Panc1 (cell line): ENCODE measurements at regions not wholly inside any gene's neighbourhood (a gene's known extent, or its start where the extent isn't known, plus 50 kb on each side); places are given as distances from the start of the nearest gene placed in this dataset.

Experiments used
- ATAC-seq: fragments of 200-7000 bp; cut with Tn5 transposase; 2 replicates; pipeline ENCODE4 v1.9.1; 2020; ENCODE audit warnings: mild to moderate bottlenecking, moderate library complexity
- BruUV-seq: library from RNA; stranded (reverse); fragments of 400-500 nt; replicated peaks from 2 replicates; lab custom pipeline; 2021; lab: Mats Ljungman, UMichigan
- CTCF ChIA-PET: fragments of 300-600 bp; sonication (Branson Sonifier 250); formaldehyde crosslinking; loops from one replicate; lab custom pipeline; 2022; ENCODE audit warnings: antibody characterized with exemption; lab: Charles Lee
- POLR2A ChIA-PET: fragments of 300-600 bp; sonication (Branson Sonifier 250); formaldehyde crosslinking; loops from one replicate; lab custom pipeline; 2022; ENCODE audit warnings: antibody characterized with exemption; lab: Charles Lee
- DNase-seq: peaks from one replicate; pipeline ENCODE4 v3.0.0-alpha.2; 2010; ENCODE audit warnings: low read depth, low spot score
- H3K27ac ChIP-seq: 2 replicates; pipeline ENCODE4 v1.5.1; 2011; ENCODE audit warnings: mild to moderate bottlenecking, low read length, inconsistent platforms
- H3K27me3 ChIP-seq: fragments of 200-500 bp; sonication (Bioruptor generic); 2 replicates; pipeline ENCODE4 v1.6.0; 2014; ENCODE audit warnings: low read length, inconsistent platforms; ENCODE audit not compliant: control insufficient read depth, insufficient read depth
- H3K36me3 ChIP-seq: fragments of 200-500 bp; sonication (Bioruptor generic); 2 replicates; pipeline ENCODE4 v1.5.1; 2014; ENCODE audit warnings: inconsistent platforms, mild to moderate bottlenecking, low read length, moderate library complexity; ENCODE audit not compliant: control insufficient read depth, insufficient read depth
- H3K4me1 ChIP-seq: 2 replicates; pipeline ENCODE4 v1.5.1; 2011; ENCODE audit warnings: inconsistent platforms, mild to moderate bottlenecking, low read length, moderate library complexity; ENCODE audit not compliant: control insufficient read depth, insufficient read depth
- H3K4me3 ChIP-seq, 2 experiments: 2 replicates each; pipeline ENCODE4 v1.5.1; 2011 to 2012; ENCODE audit warnings: low read depth in 2 of 2, low read length in 2 of 2, mild to moderate bottlenecking in 2 of 2, inconsistent platforms in 1 of 2, moderate library complexity in 1 of 2
- H3K9me3 ChIP-seq: fragments of 200-500 bp; sonication (Bioruptor generic); 2 replicates; pipeline ENCODE4 v1.5.1; 2014; ENCODE audit warnings: low read depth, mild to moderate bottlenecking, inconsistent platforms, low read length, moderate library complexity; ENCODE audit not compliant: control insufficient read depth, insufficient read depth
- CTCF ChIP-seq: fragments of 450-650 bp; IDR thresholded peaks from 2 replicates; pipeline ENCODE4 v1.5.1; 2017; ENCODE audit warnings: mild to moderate bottlenecking
- POLR2AphosphoS5 ChIP-seq: IDR thresholded peaks from 2 replicates; pipeline ENCODE4 v1.6.1; 2012; ENCODE audit warnings: mild to moderate bottlenecking, low read depth, low read length, moderate library complexity
- REST ChIP-seq, 2 experiments: IDR thresholded peaks; 2 replicates each; pipeline ENCODE4 v1.6.1; 2011 to 2012; ENCODE audit warnings: low read depth in 2 of 2, control low read depth in 1 of 2, low read length in 1 of 2, mild to moderate bottlenecking in 1 of 2, moderate library complexity in 1 of 2; ENCODE audit not compliant: insufficient read depth in 1 of 2
- SIN3A ChIP-seq: IDR thresholded peaks from 2 replicates; pipeline ENCODE4 v1.6.1; 2012; ENCODE audit warnings: low read depth, mild to moderate bottlenecking, low read length, moderate library complexity, borderline replicate concordance; ENCODE audit not compliant: insufficient read depth
- TCF7L2 ChIP-seq: IDR thresholded peaks from 2 replicates; pipeline ENCODE4 v1.6.1; 2011; ENCODE audit warnings: mild to moderate bottlenecking, low read depth, low read length, inconsistent platforms
- in situ Hi-C: cut with HindIII; loops from 2 replicates; pipeline ENCODE4 v1.10.0; 2016; ENCODE audit warnings: low sequenced_read_pairs, low pct_unique_long_range_greater_than_20kb
- intact Hi-C: fragments of 100-400 bp; cut with micrococcal nuclease; formaldehyde crosslinking; loops from one replicate; pipeline ENCODE4 v1.10.0; 2022; ENCODE audit not compliant: unreplicated experiment

- no peak overlapping the region for H3K4me3 ChIP-seq
- H3K27ac ChIP-seq: no peak overlapping the region
- in situ Hi-C loops: no loop called here
- BruUV-seq: no TSS peak
- no peaks in the 10 kb centered on the region for H3K9me3 ChIP-seq
- ChIA-PET POLR2A (no interaction called here), CTCF (no interaction called here)
- ATAC-seq (no peak), DNase-seq (no peak)
- no peaks in the 10 kb centered on the region for H3K27me3 ChIP-seq
- H3K4me1 ChIP-seq: no peaks in the 10 kb centered on the region
- intact Hi-C loops: no loop called here
- no peaks in the 10 kb centered on the region for H3K36me3 ChIP-seq
- TF ChIP-seq SIN3A: no peak
- no peak for TF ChIP-seq POLR2AphosphoS5
- no peak for TF ChIP-seq TCF7L2
- no peak for TF ChIP-seq CTCF
- TF ChIP-seq REST (IDR thresholded peaks at IDR 0.05; ENCODE audit: insufficient read depth in 1 of 2, low read depth in 2 of 2, low read length in 1 of 2): no peak
These were observed 73.0 kb upstream of the ACSL1 start for GRCh38 chr4:184898793-184899192.

- no TSS peak for BruUV-seq
- intact Hi-C loops (no loop called here), in situ Hi-C loops (no loop called here)
- H3K27ac ChIP-seq: no peak overlapping the region
- H3K4me1 ChIP-seq: no peaks in the 10 kb centered on the region
- no peaks in the 10 kb centered on the region for H3K27me3 ChIP-seq
- H3K9me3 ChIP-seq: no peaks in the 10 kb centered on the region
- CTCF ChIA-PET: no interaction called here
- TF ChIP-seq TCF7L2 (no peak), REST (IDR thresholded peaks at IDR 0.05; ENCODE audit: insufficient read depth in 1 of 2, low read depth in 2 of 2, low read length in 1 of 2) (no peak), SIN3A (no peak), POLR2AphosphoS5 (no peak), CTCF (no peak)
- no peaks in the 10 kb centered on the region for H3K36me3 ChIP-seq
- POLR2A ChIA-PET: no interaction called here
- ATAC-seq: no peak
- no peak overlapping the region for H3K4me3 ChIP-seq
- no peak for DNase-seq
These were observed 73.7 kb upstream of the ACSL1 start for GRCh38 chr4:184899261-184900134.
